IPS-NIHi7 (cell line): ENCODE measurements at regions not wholly inside any gene's neighbourhood (a gene's known extent, or its start where the extent isn't known, plus 50 kb on each side); places are given as distances from the start of the nearest gene placed in this dataset.
"Not testable (repeated sequence)": the region's sequence is repeated elsewhere in the genome, so short reads cannot be mapped to it uniquely, and the experiment has no call there.

Source experiments
- DNase-seq: peaks from one replicate; pipeline ENCODE4 v3.0.0; 2012; ENCODE audit warnings: mixed read lengths; ENCODE audit errors: extremely low spot score

DNA sequence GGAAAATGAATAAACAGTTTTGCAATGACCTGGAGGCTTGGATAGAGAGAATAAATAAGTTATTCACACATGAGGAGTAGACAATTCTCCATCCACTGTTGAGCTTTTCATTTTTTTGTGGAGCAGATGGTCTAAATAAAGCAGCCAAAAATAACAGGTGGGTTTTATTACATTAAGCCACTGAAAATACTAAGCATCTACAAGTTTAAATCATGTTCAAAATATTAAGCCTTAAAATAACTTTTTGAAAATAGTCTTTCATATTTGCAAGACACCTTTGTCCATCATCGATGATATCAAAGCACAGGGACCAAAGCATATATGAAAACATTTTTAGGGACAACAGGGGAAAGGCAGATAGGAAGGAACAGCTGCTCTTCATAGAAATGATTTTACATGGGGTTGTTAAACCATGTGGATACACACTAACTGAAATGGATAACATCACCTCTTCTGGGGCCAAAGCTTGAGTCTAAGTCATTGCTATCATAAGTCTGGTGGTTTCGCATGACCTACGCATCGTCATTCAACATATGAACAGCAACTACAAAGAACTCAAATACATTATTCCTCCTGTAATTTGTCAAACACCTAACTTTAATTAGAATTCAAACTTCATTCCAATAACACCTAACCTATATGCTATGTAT, 197.6 kb upstream of the CHST9 start:
- no peak for DNase-seq

DNA sequence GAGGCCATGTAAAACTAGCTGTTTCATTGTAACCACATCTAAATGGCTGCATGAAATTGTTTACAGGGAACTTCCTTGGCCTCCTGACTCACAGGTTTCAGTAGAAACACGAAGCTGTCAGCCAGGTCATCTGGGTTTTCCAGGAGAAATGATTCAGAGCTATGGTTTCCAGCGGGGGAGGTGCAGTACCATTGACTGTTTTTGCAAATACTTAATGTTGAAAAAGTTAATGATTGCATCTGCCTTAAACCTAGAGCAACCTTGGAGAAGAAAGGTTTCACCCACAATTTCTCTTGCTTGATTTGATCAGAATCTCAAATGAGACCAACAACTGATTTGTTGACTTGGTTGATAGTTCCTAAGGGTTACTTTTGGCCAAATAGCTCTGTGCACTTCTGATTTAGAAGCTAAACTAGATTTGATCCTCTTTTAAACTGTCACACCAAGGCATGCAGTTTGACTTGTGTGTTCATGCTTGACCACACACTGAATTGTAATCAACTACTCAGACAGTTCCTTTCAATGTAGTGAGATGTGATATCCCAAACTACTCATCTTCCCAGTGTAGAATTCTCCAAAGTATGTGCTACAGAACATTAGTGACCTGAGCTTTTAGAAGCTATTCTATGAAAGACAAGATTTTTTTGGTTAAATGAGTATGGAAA, 193.5 kb upstream of the CHST9 start:
- DNase-seq = peak; percentile 18

DNA sequence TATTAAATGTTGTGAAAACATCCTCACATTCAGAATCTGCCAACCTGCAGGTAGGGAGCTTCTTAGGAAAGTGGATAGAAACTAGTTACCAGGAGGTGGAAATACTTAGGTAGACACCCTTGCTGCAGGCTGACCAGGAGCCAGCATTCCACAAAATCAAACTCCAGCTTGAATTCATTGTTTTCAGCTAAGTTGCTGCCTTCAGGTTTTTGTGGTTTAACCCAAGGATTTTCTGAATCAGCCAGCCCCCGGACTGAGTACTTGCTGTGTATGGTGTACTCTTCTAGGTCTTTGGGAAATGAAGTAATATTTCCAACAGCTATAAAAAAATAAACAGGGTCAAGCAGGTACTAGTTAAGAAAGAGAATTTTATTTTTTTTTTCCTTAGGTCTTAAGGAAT, 192.1 kb upstream of the CHST9 start:
- DNase-seq = no peak

DNA sequence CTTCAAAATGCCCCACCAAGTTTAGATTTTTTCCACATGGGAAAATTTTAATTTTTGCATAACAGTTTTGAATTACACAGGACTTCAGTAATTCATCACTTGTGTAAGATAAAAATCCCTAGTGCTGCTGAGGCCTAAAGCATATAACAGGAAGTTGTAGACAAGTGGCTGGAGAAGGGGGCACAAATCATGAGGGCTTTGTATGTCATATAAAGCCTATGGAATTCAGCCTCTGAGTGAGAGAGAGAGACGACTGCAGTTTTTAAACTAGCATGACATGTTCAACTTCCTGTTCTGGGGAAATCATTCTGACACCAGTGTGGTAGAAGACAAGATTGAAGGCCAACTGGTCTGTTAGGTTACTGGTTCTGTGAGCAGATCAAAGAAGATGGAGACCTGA, 187.3 kb upstream of the CHST9 start:
- DNase-seq = no peak

DNA sequence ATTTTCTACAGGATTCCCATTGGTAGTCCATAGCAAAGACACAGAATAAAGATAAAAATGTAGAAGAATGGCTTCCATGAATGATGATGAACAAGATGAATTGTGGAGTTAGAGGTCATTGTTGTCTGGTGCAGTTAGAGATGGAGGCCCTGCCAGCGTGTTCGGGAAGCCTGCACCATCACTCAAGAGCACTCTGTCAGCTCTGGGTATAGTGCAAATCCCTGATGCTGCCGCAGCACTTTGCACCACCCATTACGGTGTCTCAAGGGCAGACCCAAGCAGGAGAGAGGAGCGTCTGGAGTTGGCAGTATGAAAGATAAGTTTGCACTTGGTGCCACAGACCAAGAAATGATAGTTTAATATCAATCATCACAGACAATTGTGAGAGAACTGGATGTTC, 181.6 kb upstream of the CHST9 start:
- no peak for DNase-seq

DNA sequence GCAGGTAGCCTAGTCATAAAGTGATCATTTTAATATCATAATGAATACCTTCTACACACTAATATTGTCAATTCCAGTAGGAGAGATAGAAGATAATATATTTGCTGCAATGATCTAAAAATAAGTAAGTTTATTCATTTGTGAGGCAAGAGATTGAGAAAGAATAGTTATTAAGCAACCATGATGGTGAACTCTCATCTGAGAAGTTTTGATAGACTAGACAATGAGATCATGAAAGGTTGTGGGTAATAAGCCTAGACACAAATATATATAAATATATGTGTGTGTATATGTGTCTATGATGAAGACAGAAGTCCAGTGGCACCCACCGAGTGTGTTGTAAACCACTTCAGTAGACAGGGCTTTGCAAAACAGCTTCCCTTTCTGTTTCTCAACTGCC, 181.0 kb upstream of the CHST9 start:
- DNase-seq = no peak

DNA sequence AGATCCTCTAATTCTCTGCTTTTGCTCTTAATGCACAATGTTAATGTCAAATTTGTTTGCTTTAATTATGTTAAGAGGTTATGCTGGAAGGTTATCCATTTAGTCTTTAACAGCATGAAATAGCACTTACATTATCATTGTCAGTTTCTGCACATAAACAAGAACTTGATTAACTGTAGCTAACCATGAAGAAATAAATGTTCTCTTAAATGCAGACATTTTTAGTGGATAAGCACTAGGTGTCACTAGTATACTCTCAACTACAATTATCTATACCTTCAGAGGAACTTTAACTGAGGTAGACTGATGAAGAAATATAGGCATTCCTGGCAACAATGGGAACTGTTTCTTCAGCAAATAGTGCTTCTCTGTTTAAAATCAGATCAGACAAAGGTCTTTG, 178.8 kb upstream of the CHST9 start:
- DNase-seq = peak; percentile 20

DNA sequence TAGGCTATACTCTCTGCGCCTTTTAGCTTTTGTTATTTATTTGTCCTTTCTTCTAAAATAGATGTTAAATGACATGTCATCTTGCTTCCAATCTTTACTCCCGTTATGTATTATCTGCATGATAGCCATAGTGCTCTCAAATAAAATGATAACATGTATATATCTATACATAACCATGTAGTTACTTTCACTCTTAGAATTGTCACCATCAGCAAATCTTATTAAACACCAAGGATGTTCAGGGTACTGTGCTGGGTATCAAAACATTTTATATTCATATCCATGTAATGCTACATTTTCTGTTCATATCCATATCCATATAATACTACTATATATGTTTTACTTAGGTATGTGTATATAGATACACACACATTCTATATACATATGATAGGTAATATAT, 176.4 kb upstream of the CHST9 start:
- DNase-seq = no peak

DNA sequence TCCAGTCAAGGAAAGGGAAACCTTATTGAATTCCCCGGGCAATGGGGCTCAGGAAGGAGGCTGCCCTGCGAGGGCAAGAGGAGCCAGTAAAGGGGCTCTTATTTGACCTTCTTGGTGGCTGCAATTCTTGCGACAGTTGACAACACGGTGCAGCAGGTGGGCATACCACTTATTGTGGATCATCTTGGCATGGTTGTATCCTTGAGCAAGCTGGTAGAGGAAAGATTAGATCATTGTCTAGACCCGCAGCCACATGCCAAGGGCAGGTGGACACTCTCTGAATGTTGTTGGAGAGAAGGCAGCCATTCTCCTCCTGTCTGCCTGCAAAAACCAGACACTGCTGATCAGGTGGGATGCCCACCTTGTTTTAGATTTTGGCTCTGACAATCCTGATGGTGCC, 170.2 kb upstream of the CHST9 start:
- no peak for DNase-seq

DNA sequence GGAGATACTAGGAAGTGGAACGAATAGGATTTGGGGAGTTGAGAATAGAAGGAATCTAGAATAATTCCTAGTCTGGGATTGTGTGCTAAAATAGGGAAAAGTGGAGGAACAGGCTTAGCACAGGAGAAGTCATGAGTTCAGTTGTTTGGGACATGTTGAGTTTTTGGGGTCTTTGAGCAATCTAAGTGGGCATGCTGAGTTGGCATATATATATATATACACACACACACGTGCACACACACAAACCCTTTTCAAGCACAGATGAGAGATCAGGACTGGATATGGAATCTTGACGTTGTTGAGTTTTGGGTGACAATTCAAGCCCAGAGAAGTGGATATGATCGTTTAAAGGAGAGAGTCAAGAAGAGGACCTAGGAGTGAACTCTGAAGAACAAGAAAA, 168.2 kb upstream of the CHST9 start:
- DNase-seq = no peak

DNA sequence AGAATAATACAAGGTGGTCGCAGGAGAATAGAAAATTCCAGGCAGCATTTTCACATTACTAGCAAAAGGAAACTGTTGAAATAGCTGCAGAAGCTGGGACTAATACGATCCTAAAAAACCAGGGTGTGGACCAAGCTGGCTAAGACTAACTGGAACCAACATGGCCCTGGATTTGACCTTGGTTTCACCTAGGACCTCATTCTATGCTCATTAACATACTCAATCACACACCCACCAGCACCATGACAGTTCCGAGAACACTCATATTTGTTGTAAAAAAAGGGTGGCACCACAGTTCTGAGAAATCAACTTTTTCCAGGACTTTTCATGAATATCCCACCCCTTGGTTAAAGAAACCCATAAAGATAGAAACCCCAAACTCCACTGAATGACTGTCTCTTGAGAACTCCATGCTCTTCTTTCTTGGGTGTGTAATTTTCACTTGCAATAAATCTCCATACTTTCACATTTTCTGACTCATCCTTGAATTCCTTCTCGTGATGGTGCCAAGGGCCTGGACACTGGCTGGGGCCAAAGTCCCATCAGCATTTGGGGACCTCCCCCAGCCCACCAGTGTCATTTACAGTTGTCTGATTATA, 164.3 kb upstream of the CHST9 start:
- no peak for DNase-seq

DNA sequence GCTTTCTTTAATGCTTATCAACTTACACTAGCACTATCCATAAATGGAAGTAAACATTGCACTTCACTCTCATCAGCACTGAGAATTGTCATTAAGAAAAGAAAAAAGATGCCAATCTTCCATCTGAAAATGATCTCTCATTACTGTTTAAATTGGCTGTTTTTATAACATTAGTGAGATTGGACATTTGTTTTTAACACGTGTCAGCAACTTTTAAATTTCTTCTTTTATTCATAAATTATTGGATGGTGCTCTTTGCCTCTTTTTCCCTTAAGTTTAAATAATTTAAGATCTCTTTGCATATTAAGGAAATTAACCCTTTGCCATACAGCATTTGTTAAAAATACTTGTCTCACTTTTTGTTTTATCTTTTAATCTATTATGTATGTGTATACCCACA, 146.5 kb upstream of the CHST9 start:
- no peak for DNase-seq

DNA sequence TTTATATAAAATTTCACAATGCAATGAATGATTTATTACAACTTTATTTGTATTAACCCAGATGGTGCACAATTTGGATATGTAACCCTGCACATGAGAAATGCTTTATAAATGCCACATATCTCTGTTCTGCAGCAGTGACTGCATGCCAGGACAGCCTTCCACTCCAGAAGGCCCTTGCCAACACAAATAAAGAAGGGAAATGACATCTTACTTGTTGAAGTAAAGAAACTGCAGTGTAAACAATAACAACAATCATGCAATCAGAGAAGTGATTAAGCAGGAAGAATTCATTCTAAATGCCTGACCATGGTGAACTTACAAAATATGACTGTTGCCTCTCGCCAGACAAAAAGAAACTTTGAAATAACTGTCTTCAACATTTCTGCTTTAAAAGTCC, 129.9 kb upstream of the CHST9 start:
- DNase-seq = no peak

DNA sequence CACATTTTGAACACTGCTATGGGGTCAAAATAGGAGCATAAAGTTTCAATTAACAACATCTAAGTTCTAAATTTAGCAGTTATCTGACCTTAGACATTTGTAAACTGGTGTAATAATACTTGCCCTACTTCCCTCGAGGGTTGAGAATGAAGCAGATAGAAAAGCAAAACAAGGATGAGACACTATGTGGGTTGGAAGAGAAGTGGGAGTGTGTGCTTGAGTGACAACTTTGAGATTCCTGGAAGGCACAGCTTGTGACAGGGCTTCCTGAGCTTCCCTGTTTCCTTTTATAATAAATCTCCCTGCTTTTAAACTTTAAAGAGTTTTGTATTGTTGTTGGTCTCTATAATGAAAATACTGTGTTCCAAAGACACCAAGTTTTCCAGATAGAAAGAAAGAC, 128.6 kb upstream of the CHST9 start:
- no peak for DNase-seq

DNA sequence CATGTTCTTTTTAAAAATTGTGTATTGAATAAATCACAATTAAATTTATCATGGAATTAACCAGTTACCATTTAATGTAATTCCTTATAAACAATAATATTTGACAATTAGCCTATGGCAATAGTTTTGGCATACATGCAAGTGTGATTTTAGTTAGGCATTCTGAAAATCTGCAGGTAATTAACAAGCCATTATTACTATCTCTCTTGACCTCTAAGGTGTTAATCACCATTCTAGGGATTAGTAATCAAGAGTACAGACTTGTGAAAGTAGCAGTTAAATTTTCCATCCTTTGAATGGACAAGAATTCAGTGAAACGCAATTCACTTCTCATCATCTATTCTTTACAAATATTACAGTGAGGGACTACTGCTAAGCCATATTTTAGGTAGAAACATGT, 127.7 kb upstream of the CHST9 start:
- no peak for DNase-seq

DNA sequence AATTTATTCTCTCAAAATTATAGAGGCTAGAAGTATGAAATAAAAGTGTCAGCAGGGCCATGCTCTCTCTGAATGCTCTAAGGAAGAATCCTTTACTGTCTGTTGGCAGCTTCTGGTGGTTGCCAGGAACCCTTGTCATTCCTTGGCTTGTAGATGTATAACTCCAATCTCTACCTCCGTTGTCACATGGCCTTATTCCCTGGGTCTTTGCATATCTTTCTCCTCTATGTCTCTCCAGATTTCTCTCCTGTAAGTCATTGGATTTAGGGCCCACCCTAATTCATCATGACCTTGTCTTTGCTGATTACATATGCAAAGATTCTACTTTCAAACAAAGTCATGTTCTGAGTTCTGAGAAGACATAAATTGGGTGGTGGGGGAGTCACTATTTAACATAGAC, 127.0 kb upstream of the CHST9 start:
- no peak for DNase-seq

DNA sequence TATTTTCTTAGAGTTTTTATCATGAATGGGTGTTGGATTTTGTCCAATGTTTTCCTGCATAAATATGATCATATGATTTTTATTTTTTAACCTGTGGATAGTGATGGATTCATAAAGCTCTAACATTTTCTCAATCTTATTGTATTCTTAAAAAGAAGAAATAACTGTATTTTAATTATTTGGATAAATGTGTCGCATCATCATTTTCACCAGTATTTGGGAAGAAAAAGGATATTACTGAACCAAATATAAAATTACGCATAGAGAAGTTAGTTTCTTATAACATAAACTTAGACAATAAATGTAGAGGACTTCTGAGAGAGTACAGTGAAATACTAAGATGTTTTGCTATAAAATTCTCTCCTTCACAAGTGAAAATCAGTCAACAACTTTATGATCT, 126.0 kb upstream of the CHST9 start:
- DNase-seq = no peak

DNA sequence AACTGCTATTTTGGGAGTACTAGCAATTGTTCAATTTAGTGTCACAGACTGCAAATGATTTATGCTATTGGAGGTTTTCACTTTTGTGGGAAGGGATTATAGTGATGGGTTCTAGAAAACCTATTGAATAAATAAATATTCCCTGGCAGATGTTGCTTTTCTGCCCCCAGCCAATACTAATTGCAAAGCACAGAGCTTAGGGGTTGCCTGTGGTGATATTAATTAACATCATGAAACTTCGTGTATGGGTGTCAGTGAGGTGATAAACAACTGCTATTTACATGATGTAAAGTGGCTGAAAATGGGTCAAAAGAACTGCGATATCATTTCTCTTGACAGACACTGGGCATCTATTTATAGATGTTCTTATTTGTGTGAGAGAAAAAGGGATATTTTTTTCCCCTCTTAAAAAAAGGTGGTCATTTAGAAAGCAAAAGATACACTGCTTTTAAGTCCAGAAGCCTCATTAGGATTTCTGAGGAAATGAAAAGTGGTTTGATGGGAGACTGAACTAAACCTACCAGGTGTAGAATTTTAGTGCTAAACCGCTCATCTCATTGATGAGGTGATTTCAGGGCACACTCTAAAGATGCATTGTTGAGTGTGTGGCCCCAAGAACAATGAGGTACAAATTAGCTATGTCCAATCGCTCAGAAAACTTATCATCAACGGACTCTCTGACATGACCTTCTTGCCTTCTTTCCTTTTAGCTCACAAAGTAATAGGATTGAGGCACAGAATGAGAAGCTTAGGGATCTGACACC, 116.7 kb upstream of the CHST9 start:
- no peak for DNase-seq

DNA sequence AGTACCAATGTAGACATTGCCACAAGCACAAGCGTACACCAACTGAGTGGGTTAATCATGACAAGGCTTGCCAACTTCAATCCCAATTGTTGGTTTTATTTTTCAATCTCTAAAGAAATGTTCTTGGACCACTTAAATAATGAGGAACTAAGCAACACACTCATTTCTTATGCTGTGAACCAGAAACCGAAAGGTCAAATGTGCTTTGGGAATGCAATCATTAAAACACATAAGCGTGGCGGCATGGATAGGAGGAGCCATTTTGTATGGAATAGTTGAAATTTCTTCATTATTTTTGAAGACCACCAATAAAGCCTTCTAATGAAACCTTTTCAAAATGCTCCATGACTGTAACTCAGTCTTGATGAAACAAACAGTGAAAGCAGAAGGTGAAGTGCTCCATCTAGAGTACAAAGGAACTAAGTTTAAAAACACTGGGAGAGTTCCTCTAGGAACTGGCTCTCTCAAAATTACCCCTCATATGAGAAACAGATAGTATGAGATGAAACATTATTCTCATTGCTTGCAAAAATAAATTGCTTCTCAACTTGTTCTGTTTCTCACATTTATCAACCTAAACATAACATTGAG, 113.2 kb upstream of the CHST9 start:
- DNase-seq = peak; percentile 47

DNA sequence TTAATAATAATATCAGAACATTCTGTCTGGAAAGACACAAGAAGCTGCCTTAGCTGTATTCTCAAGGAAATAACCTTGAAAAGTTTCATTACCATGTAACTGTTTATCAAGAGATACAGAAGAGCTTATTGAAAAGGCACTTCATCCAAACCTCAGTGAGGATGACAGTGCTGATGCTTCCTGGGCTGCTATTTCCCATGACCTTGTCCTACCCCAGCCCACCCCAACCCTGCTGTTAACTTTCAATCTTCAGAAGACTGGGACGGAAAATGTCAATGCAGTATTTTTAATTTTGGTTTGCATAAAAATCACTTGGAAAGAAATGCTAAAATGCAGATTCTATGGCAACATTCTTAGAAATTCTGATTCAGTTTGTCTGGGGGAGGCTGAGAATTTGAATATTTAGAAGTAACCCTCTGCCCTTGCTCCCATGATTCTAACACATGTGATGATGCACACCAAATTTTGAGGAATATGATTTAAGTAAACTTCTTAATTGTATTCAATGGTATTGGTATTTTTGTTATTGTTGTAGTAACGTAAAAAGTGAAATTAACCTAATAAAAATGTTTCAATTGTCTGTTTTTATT, 101.0 kb upstream of the CHST9 start:
- not testable (repeated sequence) for DNase-seq

DNA sequence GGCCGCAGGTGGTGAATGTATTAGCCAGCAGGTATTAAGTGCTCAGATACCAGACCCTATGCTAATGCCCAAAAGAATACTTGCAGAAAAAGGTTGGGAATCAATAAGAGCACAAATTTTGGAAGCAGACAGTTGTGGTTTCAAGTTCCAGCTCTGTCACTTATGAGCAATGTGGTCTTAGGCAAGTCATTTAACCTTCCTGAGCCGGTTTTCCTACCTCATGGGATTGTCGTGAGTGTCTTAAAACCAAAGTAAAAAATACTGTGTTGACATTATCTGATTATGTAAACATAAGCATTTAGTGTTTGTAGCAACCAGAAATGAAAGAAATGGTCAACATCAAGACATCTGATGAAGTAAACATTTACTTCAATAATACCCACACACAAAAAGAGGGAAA, 93.0 kb upstream of the CHST9 start:
- DNase-seq = no peak

DNA sequence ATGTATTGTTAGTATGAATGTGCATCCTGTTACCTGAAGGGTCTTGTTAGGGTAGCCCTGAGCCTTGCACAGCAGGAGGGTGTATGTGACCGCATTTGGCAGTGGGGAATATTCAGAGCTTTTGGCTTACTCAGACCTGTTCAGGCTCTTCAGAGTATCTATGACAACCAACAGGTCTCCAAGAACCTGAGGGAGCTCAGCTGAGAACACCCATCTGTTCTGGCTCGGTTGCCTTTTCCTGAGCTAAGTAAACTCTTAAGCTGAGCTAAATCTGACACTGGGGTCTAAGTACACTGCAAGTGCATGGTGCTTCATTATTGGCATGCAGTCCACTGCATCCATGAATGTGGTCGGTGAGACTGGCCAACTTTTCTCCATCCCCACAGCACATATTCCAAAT, 92.4 kb upstream of the CHST9 start:
- no peak for DNase-seq
